Activated CD4-positive, alpha-beta T cell treated with anti-CD3 and anti-CD28 coated beads, Interleukin-2, Interleukin-6, amounts not matched to agents 100 ng/mL and 50 ng/mL, durations not matched to agents 16 hours and 8 hours (primary cell): ENCODE measurements at regions not wholly inside any gene's neighbourhood (a gene's known extent, or its start where the extent isn't known, plus 50 kb on each side); places are given as distances from the start of the nearest gene placed in this dataset.

ENCODE experiments used
- DNase-seq: peaks from one replicate; pipeline ENCODE4 v3.0.0-alpha.2; 2020

DNA sequence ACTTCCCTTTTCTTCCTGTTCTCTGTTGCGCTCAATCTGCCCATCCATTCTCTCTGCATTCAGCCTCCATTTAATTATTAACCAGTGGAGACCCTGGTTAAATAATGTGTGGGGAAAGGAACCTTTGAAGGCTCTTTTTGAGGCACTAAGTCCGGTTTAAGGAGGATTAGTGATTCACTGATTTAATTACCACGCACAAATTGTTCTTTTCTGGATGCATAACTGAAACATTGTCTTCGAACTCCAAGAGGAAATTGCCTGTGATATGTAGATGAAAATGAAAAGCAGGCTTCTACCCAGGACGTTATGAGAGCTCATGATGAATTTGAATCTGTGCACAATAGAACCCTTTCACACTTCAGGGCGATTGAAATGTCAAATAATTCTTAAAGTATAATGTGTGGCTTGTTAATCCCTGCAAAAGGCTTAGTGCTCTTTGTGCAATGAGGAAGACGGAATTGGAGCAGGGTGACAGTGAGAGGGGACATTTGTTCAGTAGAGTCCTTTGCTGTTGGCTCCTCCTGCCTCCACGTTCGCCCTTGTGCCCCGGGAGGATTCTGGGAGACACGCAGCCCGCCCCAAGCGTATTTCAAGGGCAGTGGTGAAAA lies 51.1 kb upstream of the ZNF236 start:
- no peak for DNase-seq

DNA sequence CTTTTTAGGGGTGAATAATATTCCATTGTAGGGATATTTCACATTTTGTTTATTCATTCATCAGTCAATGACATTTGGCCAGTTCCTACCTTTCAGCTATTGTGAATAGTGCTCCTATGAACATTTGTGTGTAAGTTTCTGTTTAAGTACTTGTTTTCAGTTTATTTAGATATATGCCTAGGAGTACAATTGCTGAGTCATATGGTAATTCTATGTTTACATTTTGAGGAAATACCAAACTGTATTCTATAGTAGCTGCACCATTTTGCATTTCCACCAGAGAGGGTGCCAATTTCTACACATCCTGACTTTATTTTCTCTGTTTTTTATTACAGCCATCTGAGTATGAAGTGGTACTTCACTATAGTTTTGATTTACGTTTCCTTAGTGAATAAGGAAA lies 54.4 kb upstream of the ZNF236 start:
- no peak for DNase-seq

DNA sequence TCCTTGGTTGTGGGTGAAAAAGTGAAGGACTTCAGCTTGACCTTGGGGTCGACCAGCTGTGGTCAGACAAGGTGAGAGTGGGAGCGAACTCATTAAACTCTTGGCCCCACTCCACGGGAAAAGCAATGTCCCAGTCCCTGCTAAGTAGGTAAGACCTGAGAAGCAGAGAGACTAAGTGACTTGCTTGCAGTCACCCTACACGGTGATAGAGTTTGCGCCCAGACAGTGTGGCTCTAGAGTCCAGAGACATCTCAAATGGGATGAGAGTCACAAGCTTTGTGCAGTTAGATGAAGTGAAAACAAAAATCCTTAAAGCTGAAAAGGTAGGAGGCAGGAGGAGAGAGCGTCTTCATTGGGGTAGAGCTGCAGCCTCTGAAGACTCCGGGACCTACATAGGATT lies 55.9 kb upstream of the ZNF236 start:
- DNase-seq, result no peak

DNA sequence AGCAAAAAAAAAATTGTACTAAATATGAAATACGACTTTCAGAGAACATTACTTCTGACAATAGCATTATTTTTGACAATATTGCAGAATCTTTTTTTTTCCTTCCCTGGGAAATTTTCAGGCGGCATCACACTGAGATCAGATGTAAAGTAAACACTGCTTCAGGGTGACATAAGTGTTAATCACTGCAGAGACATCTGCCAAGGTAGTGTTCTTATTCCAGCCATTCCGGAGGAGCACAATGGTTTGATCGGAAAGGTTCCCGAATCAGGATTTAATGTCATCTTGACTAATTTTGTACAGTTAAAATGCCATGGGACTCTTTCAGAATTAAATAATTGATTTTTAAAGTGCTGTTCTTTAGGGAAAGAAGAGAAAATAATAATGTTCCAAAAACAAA lies 56.7 kb upstream of the ZNF236 start:
- no peak for DNase-seq

DNA sequence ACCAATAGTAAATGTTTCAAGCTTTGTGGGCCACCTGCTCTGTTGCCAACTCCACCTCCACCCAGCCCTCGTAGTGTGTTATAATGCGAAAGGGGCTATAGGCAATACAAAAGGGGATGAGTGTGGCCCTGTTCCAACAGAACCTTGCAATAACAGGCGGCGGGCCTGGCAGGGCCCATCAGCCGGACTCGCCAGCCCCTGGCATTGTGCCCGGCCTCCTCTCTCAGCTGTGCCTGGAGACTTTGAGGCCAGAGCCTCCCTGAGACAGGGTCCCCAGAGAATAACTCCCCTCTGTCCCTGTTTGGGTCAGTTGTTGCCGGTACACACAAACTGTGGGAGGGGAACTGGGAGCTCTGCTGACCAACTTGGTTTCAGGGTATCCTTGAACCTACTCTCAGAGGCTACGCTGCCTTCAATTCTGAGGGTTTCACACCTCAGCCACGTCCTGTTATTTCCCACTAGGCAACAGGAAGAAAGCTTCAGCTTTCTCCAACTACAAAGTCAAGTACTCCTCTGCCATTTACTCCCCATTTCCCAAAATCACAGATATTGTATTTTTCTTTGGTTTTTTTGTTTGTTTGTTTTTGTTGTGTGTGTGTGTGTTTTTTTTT lies 58.0 kb upstream of the ZNF236 start:
- DNase-seq, result peak; percentile 5

DNA sequence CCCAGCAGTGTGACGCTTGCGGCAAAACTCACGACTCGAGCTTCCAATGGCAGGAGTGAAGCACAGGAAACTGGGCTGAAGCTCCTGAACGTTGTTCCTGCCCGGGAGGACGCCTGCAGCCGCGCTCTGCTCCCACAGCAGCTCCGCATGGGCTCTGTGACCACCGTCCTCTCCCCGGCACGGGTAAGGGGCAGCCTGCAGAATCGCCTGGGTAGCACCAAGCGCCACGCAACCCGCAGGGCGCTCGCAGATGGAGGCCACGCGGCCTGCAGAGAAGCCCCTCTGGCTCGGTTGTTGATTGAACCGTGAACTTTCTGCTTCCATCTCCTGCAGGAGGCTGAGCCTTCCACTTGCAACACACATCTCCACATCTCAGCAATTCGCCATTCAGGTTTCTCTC lies 63.3 kb upstream of the ZNF236 start:
- DNase-seq, result no peak

DNA sequence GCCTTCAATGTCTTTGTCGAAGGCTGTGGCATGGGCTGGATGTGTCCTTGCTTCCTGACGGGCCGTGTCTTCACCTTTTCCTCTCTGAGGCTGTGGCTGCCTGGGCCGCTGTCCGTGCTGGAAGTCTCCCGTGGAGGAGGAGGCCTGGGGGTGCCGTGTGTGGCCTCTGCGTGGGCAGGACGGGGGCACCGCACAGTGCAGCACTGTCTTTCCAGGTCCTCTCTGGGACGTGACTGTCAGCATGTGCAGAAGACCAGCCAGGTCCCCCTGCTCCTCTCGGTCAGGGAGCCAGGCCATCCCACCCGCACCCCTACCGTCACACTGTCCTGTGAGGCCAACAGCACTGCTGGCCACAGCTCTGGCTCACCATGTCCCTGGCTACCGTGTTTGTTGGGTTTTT lies 64.4 kb upstream of the ZNF236 start:
- no peak for DNase-seq

DNA sequence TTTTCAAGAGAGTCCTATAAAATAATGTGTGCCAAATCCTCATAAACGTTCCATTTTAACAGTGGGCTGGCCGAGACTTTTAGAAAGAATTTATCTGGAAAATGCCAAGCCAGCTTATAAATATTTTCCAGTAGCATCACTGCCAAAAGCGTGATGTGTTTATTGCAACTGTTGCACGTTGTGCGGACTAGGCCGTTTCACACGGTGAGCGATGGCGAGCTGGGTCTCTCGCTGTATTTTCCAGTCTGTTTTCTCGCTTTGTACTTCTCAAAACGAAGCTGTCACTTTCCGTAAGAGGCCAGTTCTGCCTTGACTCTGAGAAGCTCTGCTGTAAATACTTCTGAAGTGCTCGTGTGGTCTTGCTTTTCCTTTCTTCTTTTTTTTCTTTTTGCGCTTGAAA lies 65.0 kb upstream of the ZNF236 start:
- no peak for DNase-seq

DNA sequence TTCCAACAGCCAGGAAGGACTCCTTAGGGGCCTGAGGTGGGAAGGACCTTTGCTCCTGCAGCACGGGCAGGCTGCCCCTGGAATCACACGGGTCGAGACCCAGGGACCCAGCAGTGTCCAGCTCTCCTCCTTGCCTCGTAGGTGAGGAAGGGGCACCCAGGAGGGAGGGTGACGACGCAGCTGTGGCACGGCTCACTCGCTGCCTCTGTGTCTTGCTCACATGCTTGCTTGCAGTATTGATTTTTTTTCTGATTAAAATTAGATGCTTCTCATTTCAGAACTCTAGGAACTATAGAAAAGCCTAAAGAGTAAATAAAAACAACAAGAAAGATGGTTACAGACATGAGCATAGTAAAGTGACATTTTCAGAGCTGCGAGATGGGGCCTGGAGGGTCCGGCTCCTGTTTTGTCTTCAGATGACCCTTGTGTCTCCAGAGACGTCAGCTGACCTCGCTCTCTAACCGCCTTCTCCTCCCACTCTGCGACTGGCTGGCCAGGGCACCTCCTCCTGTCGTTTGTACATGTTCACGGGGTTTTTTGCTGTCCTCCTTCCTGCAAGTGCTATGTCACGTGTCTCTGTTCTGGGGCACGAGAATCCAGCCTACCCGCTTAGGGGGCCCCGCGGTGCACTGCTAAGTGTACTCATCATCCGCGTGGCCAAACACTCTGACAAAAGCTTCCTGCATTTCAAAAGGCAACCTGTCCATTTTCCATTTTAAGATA lies 65.7 kb upstream of the ZNF236 start:
- DNase-seq, result no peak

DNA sequence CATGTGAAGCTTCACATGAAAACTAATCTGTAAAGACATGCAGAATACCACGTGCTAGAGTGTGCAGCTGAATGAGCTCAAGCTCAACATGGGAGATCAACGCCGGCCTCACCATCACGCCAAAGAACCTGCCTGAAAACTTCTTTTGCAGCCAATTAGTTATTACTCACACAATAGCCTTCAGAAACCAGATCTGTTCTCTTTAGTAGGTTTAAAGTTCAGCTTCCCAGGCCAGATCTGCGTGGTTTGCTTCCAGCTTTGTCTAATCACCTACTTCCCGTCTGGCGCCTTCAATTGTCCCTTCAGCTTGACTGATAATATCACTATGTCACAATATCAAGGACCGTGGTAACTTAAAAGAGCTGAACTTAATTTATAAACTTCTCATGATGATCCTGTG lies 68.0 kb upstream of the ZNF236 start:
- no peak for DNase-seq

DNA sequence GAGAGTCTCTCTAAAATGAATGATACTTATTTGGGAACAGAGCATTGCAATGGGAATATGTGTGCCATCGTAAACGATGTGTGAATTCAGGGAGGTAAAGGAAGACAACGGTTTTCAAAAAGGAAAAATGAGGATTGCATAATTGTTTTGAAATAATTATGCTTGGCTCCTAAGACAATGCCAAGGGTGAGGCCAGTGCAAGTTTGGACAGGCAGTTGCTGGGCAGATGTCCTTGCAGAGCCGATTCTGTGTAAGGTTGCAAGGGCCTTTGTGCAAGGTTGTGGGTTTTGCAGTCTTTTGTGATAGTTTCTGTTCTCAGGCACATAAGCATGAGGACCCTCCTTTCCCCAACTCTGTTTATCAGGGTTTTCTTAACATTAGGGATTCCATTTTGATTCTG lies 70.0 kb upstream of the ZNF236 start:
- no peak for DNase-seq

DNA sequence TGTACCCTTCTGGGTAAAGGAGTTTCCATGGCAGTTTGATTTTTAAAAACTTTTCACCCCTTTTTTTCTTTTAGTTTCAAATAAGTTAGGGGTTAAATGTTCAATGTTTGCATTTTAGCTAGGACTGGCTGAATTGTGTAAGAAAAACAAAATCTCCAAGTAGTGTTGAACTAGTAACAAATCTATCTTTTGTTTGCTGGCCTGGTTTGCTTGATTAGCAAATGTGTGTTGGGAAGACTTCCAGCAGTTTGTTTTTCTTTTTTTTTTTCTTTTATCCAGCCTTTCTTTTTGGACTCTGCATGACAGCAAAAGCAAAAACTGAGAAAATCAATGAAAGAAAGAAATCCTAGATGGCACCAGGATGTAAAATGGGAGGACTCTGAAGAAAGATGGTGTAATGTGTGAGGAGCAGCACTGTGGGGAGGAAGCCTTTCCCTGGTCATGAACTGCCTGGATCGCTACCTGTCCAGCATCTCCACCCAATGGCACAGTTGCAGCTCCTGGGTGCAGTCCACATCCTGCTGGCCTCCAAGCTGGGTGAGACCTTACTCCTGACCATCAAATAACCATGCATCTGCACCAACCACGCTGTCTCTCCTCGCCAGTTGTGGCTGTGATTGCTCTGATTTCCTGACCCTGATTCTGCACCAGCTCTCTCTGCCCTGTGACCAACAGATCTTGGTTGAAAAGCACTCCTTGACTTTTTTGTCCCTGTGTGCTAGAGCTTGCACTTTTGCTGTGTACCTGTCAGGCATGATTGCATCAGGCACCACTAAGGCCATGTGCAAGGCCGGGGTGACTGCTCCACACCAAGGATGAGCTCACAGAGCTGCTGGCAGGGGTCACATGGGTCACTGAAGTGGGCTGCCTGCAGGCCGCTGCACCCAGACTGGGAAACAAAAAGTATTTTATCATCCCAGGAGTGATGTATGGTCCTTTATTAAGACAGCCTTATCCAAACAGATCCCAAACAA lies 71.2 kb upstream of the ZNF236 start:
- DNase-seq, result no peak

DNA sequence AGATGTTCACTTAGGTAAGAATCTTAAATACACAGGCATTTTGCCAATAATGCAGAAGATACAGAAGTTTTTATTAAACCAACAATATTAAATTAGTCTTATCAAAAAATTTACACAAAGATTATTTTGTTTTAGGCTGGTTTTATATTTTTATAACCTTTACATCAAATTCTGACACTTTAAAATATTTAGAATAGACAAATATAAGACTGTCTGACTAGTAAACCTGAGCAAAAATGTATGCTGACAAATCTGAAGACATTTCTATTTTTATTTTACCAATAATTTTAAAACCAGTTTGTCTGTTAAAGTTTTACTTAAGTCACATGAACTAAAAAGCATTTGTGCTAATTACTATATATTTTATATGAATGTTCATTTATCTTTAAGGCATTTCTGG lies 72.1 kb upstream of the ZNF236 start:
- DNase-seq, result no peak

DNA sequence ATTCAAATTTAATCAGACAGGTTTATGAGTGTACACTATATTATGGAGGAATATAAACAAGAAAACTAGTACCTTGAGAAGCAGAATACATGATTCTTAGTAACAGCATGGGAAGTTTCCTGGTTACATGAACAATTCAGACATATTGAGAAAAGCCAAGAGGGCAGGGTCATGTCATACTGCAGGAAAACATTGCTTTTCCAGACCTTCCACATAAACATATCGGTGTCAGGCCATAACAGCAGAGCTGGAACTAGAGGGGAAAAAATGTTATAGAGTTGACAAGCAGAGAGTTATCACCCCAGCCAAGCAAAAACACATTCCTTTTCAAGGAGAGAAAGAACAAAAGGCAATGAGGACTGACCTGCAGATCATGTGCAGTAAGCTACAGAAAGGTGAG lies 74.7 kb upstream of the ZNF236 start:
- DNase-seq, result no peak

DNA sequence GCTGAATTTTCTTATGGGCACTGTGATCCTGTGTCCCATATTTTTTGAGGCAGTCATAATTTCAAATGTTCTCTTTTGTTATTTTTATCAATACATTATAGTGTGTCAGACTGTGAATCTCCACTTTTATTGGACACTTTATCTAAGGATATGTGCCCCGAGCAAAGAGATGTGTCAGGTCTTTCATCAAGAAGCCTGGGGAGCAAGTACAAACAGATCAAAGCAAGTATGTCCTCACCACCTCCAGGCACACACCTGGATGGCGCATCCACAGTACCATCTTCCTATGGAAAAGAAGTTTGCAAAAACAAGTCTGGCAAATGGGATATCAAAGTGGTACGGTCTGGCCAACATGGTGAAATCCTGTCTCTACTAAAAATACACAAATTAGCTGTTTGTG lies 81.0 kb upstream of the ZNF236 start:
- DNase-seq, result no peak

DNA sequence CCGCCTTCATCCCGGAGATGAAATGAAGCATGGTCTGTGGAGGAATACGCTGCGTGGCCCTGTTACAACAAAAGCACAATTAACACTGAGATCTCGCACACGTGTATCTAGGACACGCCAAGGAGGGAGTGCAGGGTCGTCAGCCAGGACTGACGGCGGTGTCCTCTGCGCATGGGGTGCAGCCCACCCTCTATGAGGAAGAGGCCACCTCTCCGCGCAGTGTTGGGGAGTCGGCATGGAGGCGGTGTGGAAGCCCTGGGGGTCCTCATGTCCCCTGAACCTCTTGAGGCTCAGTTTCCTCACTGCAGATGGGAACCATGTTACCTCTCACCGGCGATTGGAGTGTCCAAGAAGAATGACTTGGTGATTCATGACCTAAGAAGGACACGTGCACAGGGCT lies 86.0 kb upstream of the ZNF236 start:
- no peak for DNase-seq

DNA sequence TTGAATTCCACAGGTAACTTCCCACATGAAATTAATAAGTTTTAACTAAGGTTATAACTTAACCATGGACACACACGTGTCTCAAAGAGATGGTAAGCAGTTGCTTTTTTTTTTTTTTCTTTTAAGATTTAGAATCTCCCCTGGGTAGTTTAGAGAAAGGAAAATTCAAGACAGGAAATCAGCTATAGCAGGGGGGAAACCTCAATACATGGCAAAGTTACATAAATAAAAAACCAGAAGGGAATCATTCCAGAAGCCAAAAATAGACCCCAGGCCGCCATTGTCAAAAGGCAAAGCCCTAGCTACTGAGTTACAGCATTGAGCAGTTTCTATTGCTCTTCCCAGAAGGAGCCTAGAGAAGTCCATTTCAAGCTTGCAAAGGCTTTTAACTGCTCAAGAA lies 91.5 kb upstream of the ZNF236 start:
- DNase-seq, result no peak

DNA sequence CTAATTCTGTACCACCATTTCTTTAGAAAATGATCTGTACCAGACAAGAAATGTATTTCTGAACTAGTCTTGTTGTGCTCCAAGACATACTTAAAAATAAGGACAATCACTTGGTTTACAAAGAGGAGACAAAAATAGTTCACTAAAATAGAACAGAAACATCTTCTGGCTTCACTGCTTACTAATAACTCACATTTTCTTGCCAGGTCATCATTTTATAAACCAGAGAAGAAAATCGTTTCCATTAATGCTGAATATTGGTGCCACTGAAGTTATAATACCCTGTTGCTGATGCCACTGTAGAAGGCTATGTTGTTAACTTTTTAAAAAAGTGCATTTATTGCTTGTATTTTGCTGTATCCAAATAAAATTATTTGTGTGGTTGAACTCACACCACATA lies 94.8 kb upstream of the ZNF236 start:
- no peak for DNase-seq

DNA sequence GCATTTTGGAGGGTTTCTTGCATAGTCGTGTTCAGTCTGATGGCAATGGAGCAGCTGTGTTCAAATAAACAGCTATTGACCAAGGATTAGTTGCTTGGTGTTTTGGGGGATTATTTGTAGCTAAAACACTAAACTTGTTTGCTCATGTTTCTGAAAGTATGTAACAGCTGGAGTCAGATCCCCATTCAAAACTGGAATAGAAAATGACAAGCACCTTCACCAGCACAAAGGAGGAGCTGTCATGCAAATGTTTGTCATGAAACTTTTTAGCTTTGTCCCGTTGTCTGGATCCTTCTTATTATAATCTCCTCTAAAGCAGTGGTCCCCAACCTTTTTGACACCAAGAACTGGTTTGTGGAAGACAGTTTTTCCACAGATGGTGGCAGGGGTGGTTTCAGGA lies 96.9 kb upstream of the ZNF236 start:
- no peak for DNase-seq

DNA sequence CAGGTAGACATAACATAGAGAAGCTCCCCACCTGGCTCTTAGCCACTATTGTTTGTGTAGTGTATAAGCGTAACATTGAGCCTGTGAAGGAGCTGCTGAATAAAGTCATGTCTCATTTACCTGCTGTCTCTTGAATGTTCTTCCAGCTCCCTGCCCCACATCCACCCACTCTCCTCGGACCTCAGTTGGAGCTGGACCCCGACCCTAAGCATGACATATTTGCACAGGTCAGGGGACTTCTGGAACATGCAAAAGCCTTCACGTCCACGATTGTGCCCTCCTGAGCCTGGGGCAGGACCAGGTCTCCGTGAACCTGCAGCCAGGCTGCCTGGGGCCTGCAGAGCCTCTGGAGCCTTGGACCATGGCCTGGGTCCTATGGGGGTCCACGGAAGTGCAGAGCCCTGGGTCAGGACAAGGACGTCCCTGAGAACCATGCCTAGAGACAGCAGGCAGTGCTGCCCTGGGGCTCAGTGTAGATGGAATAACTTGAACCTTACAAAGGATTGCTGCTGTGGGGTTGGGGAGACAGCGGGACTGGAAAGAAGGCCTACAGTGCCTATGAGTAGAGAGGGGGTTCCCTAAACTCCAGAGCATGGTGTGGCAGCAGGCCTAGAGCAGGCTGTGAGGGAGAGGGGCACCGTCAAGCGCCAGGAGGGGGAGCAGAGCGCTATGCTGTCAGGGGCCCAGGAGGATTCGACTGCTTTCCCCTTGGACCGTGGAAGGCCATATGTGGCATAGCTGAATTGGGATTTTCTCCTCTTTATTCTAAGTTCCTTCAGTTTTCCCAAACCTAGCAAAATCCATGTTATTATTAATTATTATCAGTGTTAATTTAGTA lies 99.9 kb upstream of the ZNF236 start:
- DNase-seq, result no peak

DNA sequence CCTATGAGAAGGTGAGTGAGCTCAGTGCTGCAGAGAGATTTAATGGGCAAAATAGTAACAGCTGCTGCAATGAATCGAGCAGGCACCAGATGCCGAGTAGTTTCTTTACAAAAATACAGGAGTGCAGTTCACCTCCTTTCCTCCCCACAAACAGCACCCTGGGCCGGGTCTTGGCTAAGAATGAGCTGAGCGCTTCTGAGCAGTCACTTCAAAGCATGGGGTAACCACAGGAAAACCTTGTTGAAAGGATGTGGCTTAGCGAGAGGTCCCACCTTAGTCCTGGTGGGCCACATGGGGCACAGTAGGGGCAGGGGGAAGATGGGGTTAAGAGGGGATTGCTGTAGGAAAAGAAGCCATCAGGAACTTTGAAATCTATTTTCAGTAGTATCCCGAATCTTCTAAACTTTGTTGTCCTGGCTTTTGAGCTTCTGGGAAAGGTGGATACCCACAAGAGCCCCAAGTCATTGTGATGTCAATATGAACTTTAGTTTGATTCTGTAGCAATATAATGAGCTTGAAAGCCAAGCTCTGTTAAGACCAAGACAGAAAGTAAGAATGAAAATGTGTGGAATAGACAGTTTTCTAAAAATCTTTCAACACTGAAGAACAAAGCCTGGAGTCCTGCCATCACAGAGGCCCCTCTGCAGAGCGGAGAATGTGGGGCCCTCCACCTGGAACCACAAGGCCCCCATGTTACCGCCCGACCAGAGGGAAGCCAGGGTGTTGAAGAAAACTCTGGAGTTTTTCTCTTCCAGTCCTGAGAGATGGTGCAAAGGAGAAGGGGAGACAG lies 101.0 kb upstream of the ZNF236 start:
- peak; percentile 74 for DNase-seq

DNA sequence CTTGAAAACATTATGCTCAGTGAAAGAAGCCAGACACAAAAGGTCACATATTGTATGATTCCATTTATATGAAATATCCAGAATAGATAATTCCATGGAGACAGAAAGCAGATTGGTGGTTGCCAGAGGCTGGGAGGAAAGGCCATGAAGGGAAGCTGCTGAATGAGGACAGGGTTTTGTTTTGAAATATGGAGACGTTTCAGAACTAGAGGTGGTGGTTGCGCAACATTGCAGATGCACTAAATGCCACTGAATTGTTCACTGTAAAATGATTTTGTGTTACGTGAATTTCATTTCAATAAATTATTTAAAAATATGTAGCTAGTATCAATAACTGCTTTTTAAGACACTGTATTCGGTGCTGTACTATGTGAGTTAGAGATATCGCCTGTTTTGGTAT lies 101.7 kb upstream of the ZNF236 start:
- DNase-seq, result no peak
